H9 (cell line): ENCODE measurements at regions not wholly inside any gene's neighbourhood (a gene's known extent, or its start where the extent isn't known, plus 50 kb on each side); places are given as distances from the start of the nearest gene placed in this dataset.

Experiments used
- DNase-seq: peaks from one replicate; pipeline ENCODE4 v3.0.0-alpha.2; 2017
- H2AFZ ChIP-seq: one replicate; pipeline ENCODE4 v1.6.1; 2013; ENCODE audit warnings: mild to moderate bottlenecking, low read length, control low read depth, moderate library complexity
- H2AK5ac ChIP-seq: 2 replicates; pipeline ENCODE4 v1.6.1; 2013; ENCODE audit warnings: low read length, control low read depth, mixed read lengths; ENCODE audit not compliant: insufficient read length
- H2BK120ac ChIP-seq: one replicate; pipeline ENCODE4 v1.6.1; 2013; ENCODE audit warnings: low read depth, mild to moderate bottlenecking, low read length, control low read depth, inconsistent platforms; ENCODE audit not compliant: poor library complexity, severe bottlenecking
- H2BK12ac ChIP-seq: 2 replicates; pipeline ENCODE4 v1.6.1; 2013; ENCODE audit warnings: low read length, control low read depth, mixed read lengths, low read depth; ENCODE audit not compliant: insufficient read length
- H2BK15ac ChIP-seq: 2 replicates; pipeline ENCODE4 v1.6.1; 2013; ENCODE audit warnings: low read depth, low read length, control low read depth
- H2BK20ac ChIP-seq: one replicate; pipeline ENCODE4 v1.6.1; 2013; ENCODE audit warnings: low read depth, mild to moderate bottlenecking, low read length, control low read depth, inconsistent platforms; ENCODE audit not compliant: poor library complexity, severe bottlenecking
- H2BK5ac ChIP-seq: 2 replicates; pipeline ENCODE4 v1.6.1; 2013; ENCODE audit warnings: low read length, control low read depth, mixed read lengths; ENCODE audit not compliant: insufficient read length
- H3K14ac ChIP-seq: 2 replicates; pipeline ENCODE4 v1.6.1; 2013; ENCODE audit warnings: low read length, control low read depth; ENCODE audit not compliant: insufficient read depth
- H3K18ac ChIP-seq: 2 replicates; pipeline ENCODE4 v1.6.1; 2013; ENCODE audit warnings: low read depth, mild to moderate bottlenecking, mixed read lengths, low read length, control low read depth; ENCODE audit not compliant: insufficient read length
- H3K23ac ChIP-seq: 2 replicates; pipeline ENCODE4 v1.6.1; 2013; ENCODE audit warnings: low read length, control low read depth, mixed read lengths, low read depth; ENCODE audit not compliant: insufficient read length
- H3K23me2 ChIP-seq: 2 replicates; pipeline ENCODE4 v1.6.1; 2013; ENCODE audit warnings: low read depth, mild to moderate bottlenecking, mixed read lengths, low read length, control low read depth; ENCODE audit not compliant: insufficient read length, poor library complexity, severe bottlenecking
- H3K27ac ChIP-seq: 2 replicates; pipeline ENCODE4 v1.5.1; 2013; ENCODE audit warnings: low read length, control low read depth, mixed read lengths, low read depth; ENCODE audit not compliant: insufficient read length
- H3K27me3 ChIP-seq: 2 replicates; pipeline ENCODE4 v1.6.1; 2013; ENCODE audit warnings: low read length, control low read depth, inconsistent platforms; ENCODE audit not compliant: insufficient read depth
- H3K4ac ChIP-seq: 2 replicates; pipeline ENCODE4 v1.6.1; 2013; ENCODE audit warnings: low read depth, mild to moderate bottlenecking, control low read depth, inconsistent platforms, low read length, moderate library complexity
- H3K4me1 ChIP-seq: 2 replicates; pipeline ENCODE4 v1.6.1; 2013; ENCODE audit warnings: low read length, control low read depth, inconsistent platforms; ENCODE audit not compliant: insufficient read depth
- H3K4me2 ChIP-seq: 2 replicates; pipeline ENCODE4 v1.6.1; 2013; ENCODE audit warnings: low read length, control low read depth, mixed read lengths; ENCODE audit not compliant: insufficient read length, insufficient read depth
- H3K56ac ChIP-seq: 2 replicates; pipeline ENCODE4 v1.6.1; 2013; ENCODE audit warnings: low read depth, mild to moderate bottlenecking, mixed read lengths, low read length, control low read depth; ENCODE audit not compliant: insufficient read length
- H3K79me1 ChIP-seq: 2 replicates; pipeline ENCODE4 v1.6.1; 2013; ENCODE audit warnings: low read depth, mild to moderate bottlenecking, moderate library complexity, low read length, control low read depth, inconsistent platforms; ENCODE audit not compliant: insufficient read depth, poor library complexity, severe bottlenecking
- H3K79me2 ChIP-seq: 2 replicates; pipeline ENCODE4 v1.6.1; 2013; ENCODE audit warnings: low read length, control low read depth, inconsistent platforms; ENCODE audit not compliant: insufficient read depth
- H3K9ac ChIP-seq: 2 replicates; pipeline ENCODE4 v1.6.1; 2013; ENCODE audit warnings: low read length, control low read depth, mixed read lengths; ENCODE audit not compliant: insufficient read length; ENCODE audit errors: extremely low read depth
- H3K9me3 ChIP-seq: one replicate; pipeline ENCODE4 v1.6.1; 2013; ENCODE audit warnings: low read depth, low read length, inconsistent platforms; ENCODE audit not compliant: control insufficient read depth
- H3T11ph ChIP-seq: one replicate; pipeline ENCODE4 v1.6.1; 2013; ENCODE audit warnings: mild to moderate bottlenecking, low read length, control low read depth, inconsistent platforms
- H4K20me1 ChIP-seq: one replicate; pipeline ENCODE4 v1.6.1; 2013; ENCODE audit not compliant: control insufficient read depth, insufficient read length, insufficient read depth
- H4K5ac ChIP-seq: 2 replicates; pipeline ENCODE4 v1.6.1; 2013; ENCODE audit warnings: low read depth, mild to moderate bottlenecking, mixed read lengths, low read length, control low read depth; ENCODE audit not compliant: insufficient read length
- H4K8ac ChIP-seq: replicated peaks from 2 replicates; pipeline ENCODE4 v1.6.1; 2013; ENCODE audit warnings: low read length, control low read depth, mixed read lengths, low read depth; ENCODE audit not compliant: insufficient read length
- H4K91ac ChIP-seq: 2 replicates; pipeline ENCODE4 v1.6.1; 2013; ENCODE audit warnings: low read depth, mild to moderate bottlenecking, moderate library complexity, mixed read lengths, low read length, control low read depth; ENCODE audit not compliant: insufficient read length
- H3K27ac Mint-ChIP-seq, 3 experiments: 2 replicates in 2 of 3; 3 replicates in 1 of 3; pipeline ENCODE4 v1.8.0; 2020 to 2021; ENCODE audit warnings: mixed read lengths in 3 of 3, mild to moderate bottlenecking in 1 of 3, moderate library complexity in 1 of 3
- H3K27me3 Mint-ChIP-seq: 2 replicates; pipeline ENCODE4 v1.8.0; 2021; ENCODE audit warnings: low read depth, mild to moderate bottlenecking, moderate library complexity, mixed read lengths
- H3K36me3 Mint-ChIP-seq, 3 experiments: 2 replicates in 2 of 3; 3 replicates in 1 of 3; pipeline ENCODE4 v1.8.0; 2020 to 2021; ENCODE audit warnings: low read depth in 3 of 3, mixed read lengths in 3 of 3; ENCODE audit not compliant: insufficient read depth in 1 of 3
- H3K4me1 Mint-ChIP-seq, 2 experiments: 2 replicates each; pipeline ENCODE4 v1.8.0; 2020; ENCODE audit warnings: mixed read lengths in 2 of 2
- H3K4me3 Mint-ChIP-seq, 2 experiments: 2 replicates in 1 of 2; 3 replicates in 1 of 2; pipeline ENCODE4 v1.8.0; 2020 to 2021; ENCODE audit warnings: mild to moderate bottlenecking in 2 of 2, mixed read lengths in 2 of 2, moderate library complexity in 1 of 2
- H3K9me3 Mint-ChIP-seq, 2 experiments: 2 replicates in 1 of 2; 3 replicates in 1 of 2; pipeline ENCODE4 v1.8.0; 2020; ENCODE audit warnings: mild to moderate bottlenecking in 2 of 2, mixed read lengths in 2 of 2, moderate library complexity in 1 of 2
- WGBS: extraction: QIAGEN DNeasy Blood & Tissue Kit; methylation state at CpG from one replicate; pipeline ENCODE4 v1.1.7; 2013; ENCODE audit warnings: missing lambda C conversion rate, low lambda C conversion rate, mixed read lengths; ENCODE audit not compliant: insufficient read length; ENCODE audit errors: extremely low coverage; 5-methylcytosine and 5-hydroxymethylcytosine counted together
- TF ChIP-seq, protein P1 (sequence below): fragments of 200-600 bp; sonication (generic); conservative IDR thresholded peaks from 3 replicates; pipeline ENCODE4 v1.8.0; 2021; ENCODE audit warnings: antibody characterized with exemption, mild to moderate bottlenecking

GRCh38 chrX:26747877-26748276 lies 531.9 kb downstream of the MAGEB5 start:
- Mint-ChIP-seq H3K9me3 (peaks cover 63 to 69% of the 10 kb centered on the region in 2 experiments), H3K27me3 (no peaks in the 10 kb centered on the region), H3K4me1 (no peaks in the 10 kb centered on the region), H3K27ac (no peak overlapping the region), H3K4me3 (no peak overlapping the region), H3K36me3 (peaks cover 0 to 6% (median 0%) of the 10 kb centered on the region in 3 experiments; a peak in 2 of 7 replicates)
- Histone ChIP-seq H3K79me2 (no peaks in the 10 kb centered on the region), H3K23ac (no peak overlapping the region), H3T11ph (no peak overlapping the region), H4K8ac (no peak overlapping the region), H3K9me3 (no peaks in the 10 kb centered on the region), H4K20me1 (no peaks in the 10 kb centered on the region), H3K4me2 (no peak overlapping the region), H4K5ac (no peak overlapping the region), H2BK20ac (no peak overlapping the region), H2BK5ac (no peak overlapping the region), H4K91ac (no peak overlapping the region), H3K56ac (no peak overlapping the region), H3K18ac (no peak overlapping the region), H3K27me3 (no peaks in the 10 kb centered on the region), H2AK5ac (no peak overlapping the region), H2BK120ac (no peak overlapping the region), H3K9ac (no peak overlapping the region), H2AFZ (no peak overlapping the region), H3K4ac (no peak overlapping the region), H3K14ac (no peak overlapping the region), H3K4me1 (no peaks in the 10 kb centered on the region), H2BK12ac (no peak overlapping the region), H3K27ac (no peak overlapping the region), H3K79me1 (no peaks in the 10 kb centered on the region), H3K23me2 (no peaks in the 10 kb centered on the region), H2BK15ac (no peak overlapping the region)
- TF ChIP-seq, protein P1, sequence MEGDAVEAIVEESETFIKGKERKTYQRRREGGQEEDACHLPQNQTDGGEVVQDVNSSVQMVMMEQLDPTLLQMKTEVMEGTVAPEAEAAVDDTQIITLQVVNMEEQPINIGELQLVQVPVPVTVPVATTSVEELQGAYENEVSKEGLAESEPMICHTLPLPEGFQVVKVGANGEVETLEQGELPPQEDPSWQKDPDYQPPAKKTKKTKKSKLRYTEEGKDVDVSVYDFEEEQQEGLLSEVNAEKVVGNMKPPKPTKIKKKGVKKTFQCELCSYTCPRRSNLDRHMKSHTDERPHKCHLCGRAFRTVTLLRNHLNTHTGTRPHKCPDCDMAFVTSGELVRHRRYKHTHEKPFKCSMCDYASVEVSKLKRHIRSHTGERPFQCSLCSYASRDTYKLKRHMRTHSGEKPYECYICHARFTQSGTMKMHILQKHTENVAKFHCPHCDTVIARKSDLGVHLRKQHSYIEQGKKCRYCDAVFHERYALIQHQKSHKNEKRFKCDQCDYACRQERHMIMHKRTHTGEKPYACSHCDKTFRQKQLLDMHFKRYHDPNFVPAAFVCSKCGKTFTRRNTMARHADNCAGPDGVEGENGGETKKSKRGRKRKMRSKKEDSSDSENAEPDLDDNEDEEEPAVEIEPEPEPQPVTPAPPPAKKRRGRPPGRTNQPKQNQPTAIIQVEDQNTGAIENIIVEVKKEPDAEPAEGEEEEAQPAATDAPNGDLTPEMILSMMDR, result no peak
- no CpG with 5 or more reads among the region's 12 CpGs for WGBS
- no peak for DNase-seq
